ENCODE measurements at regions not wholly inside any gene's neighbourhood (a gene's known extent, or its start where the extent isn't known, plus 50 kb on each side); places are given as distances from the start of the nearest gene placed in this dataset.

DNA sequence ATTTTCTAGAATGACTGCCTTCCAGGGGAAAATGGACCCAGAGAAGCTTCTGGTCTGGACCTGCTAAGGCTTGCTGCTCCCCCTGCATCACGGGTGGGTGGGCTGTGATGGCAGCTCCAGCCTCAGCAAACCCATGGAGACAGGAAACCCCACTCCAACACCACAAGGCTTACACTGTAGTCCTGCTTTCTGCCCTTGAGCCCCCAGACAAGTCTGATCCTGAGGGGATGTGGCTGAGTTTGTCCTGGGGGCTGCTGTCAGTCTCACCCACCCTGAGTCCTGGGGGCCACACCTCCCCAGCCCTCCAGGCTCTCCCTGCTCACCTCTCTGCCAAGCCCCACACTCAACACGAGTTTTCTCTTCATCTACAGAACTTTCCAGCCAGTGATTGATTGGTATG is 279.4 kb downstream of the EIPR1 start:
- H3K23ac ChIP-seq (ENCODE audit: insufficient read length), result no peak overlapping the region
- DNase-seq (ENCODE audit: low read depth in 1 of 2, low spot score in 2 of 2) (no peak), FAIRE-seq (no peak)
- H3K27me3 ChIP-seq (replicated peaks in 1 of 4; ENCODE audit: control insufficient read depth in 3 of 4, extremely low read depth in 1 of 4, insufficient read depth in 3 of 4, low read length in 3 of 4), result no peaks in the 10 kb centered on the region
- H2BK5ac ChIP-seq (ENCODE audit: low read depth, low read length), result no peak overlapping the region
- H3K14ac ChIP-seq (ENCODE audit: insufficient read length), result no peak overlapping the region
- H3K4me2 ChIP-seq (ENCODE audit: insufficient read depth in 1 of 2, low read depth in 2 of 2, low read length in 2 of 2), result no peak overlapping the region
- H4K91ac ChIP-seq (replicated peaks; ENCODE audit: insufficient read length, low read length), result no peak overlapping the region
- H3K4ac ChIP-seq (replicated peaks; ENCODE audit: insufficient read length, low read depth, low read length), result no peak overlapping the region
- H2BK12ac ChIP-seq (ENCODE audit: low read depth, low read length), result no peak overlapping the region
- H3K9me3 ChIP-seq (ENCODE audit: insufficient read depth in 2 of 2, low read depth in 1 of 2, low read length in 1 of 2), result no peaks in the 10 kb centered on the region
- H3K36me3 ChIP-seq (ENCODE audit: control insufficient read depth in 2 of 4, insufficient read depth in 4 of 4, low read length in 3 of 4), result no peaks in the 10 kb centered on the region
- H2BK20ac ChIP-seq (ENCODE audit: low read length), result no peak overlapping the region
- H3K56ac ChIP-seq (replicated peaks; ENCODE audit: insufficient read length, low read depth, low read length), result no peak overlapping the region
- H4K20me1 ChIP-seq (replicated peaks in 1 of 2; ENCODE audit: control insufficient read depth in 1 of 2, insufficient read depth in 2 of 2, low read length in 2 of 2), result no peaks in the 10 kb centered on the region
- H2BK120ac ChIP-seq (replicated peaks; ENCODE audit: low read depth, low read length), result no peak overlapping the region
- H4K5ac ChIP-seq (ENCODE audit: insufficient read length, low read depth, low read length), result no peak overlapping the region
- no peak overlapping the region for H3K27ac ChIP-seq (ENCODE audit: low read depth, low read length)
- no peak overlapping the region for H3K18ac ChIP-seq (ENCODE audit: extremely low read depth, low read length)
- H2AK5ac ChIP-seq (ENCODE audit: low read depth, low read length), result no peak overlapping the region
- H3K9ac ChIP-seq (replicated peaks in 1 of 4; ENCODE audit: extremely low read depth in 1 of 4, low read depth in 3 of 4, low read length in 3 of 4), result no peak overlapping the region
- WGBS, 2 experiments (ENCODE audit: extremely low coverage in 1 of 2, insufficient coverage in 1 of 2, insufficient read length in 1 of 2, insufficient replicate concordance in 2 of 2, low coverage in 1 of 2, low lambda C conversion rate in 2 of 2, missing lambda C conversion rate in 1 of 2), result 81% methylated on average over 2 of the region's 2 CpGs; no CpG with 5 or more reads in 1 of the 2 experiments
- no peak overlapping the region for H2AFZ ChIP-seq (ENCODE audit: low read length)
- H3K79me1 ChIP-seq (ENCODE audit: low read depth, low read length), result no peaks in the 10 kb centered on the region
- H3K79me2 ChIP-seq (ENCODE audit: control insufficient read depth in 1 of 2, insufficient read depth in 2 of 2, low read length in 2 of 2), result no peaks in the 10 kb centered on the region
- H4K8ac ChIP-seq (ENCODE audit: extremely low read depth, insufficient read depth, low read length), result no peak overlapping the region
- POLR2A ChIA-PET (ENCODE audit: partially characterized antibody), result no interaction called here
- H3K4me3 ChIP-seq (ENCODE audit: extremely low read depth in 1 of 4, insufficient read depth in 2 of 4, low read depth in 3 of 4, low read length in 4 of 4), result no peak overlapping the region
- H3K23me2 ChIP-seq (ENCODE audit: low read depth, low read length), result no peaks in the 10 kb centered on the region
- no peak overlapping the region for H2BK15ac ChIP-seq (ENCODE audit: low read length)
- no peaks in the 10 kb centered on the region; a peak in 1 of 7 replicates for H3K4me1 ChIP-seq (replicated peaks in 1 of 4; ENCODE audit: control insufficient read depth in 3 of 4, insufficient read depth in 4 of 4, low read length in 3 of 4)
- CTCF ChIA-PET (ENCODE audit: partially characterized antibody), result interaction anchor here (1.3 kb wide), 1 partner anchor 81 kb away, joined by 6 read pairs; no protein-coding TSS in a partner anchor
- TF ChIP-seq SUZ12 (IDR thresholded peaks at IDR 0.05; ENCODE audit: low read length) (no peak), POLR2A (IDR thresholded peaks at IDR 0.05; ENCODE audit: control extremely low read depth in 1 of 2, low read depth in 2 of 2, low read length in 2 of 2) (no peak), SAP30 (IDR thresholded peaks at IDR 0.05; ENCODE audit: insufficient read depth, insufficient replicate concordance, low read length) (no peak), TAF1 (IDR thresholded peaks at IDR 0.05; ENCODE audit: low read depth, low read length) (no peak), CBX8 (IDR thresholded peaks at IDR 0.05; ENCODE audit: borderline replicate concordance, low read depth, low read length) (no peak), YY1 (IDR thresholded peaks at IDR 0.05; ENCODE audit: low read depth, low read length) (no peak), JUND (IDR thresholded peaks at IDR 0.05; ENCODE audit: low read length) (no peak), KDM5A (IDR thresholded peaks at IDR 0.05; ENCODE audit: low read length) (no peak), GABPA (IDR thresholded peaks at IDR 0.05; ENCODE audit: borderline replicate concordance, insufficient read depth, low read length) (no peak), CREB1 (IDR thresholded peaks at IDR 0.05) (no peak), CHD2 (IDR thresholded peaks at IDR 0.05; ENCODE audit: low read length) (no peak), EP300 (IDR thresholded peaks at IDR 0.05; ENCODE audit: borderline replicate concordance in 1 of 2, low read depth in 2 of 2, low read length in 2 of 2) (no peak), HDAC2 (IDR thresholded peaks at IDR 0.05; ENCODE audit: borderline replicate concordance in 1 of 2, low read depth in 2 of 2, low read length in 2 of 2) (no peak), KDM4A (IDR thresholded peaks at IDR 0.05; ENCODE audit: low read depth, low read length, severe bottlenecking) (no peak)
- TF ChIP-seq, protein P1, sequence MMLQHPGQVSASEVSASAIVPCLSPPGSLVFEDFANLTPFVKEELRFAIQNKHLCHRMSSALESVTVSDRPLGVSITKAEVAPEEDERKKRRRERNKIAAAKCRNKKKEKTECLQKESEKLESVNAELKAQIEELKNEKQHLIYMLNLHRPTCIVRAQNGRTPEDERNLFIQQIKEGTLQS (IDR thresholded peaks at IDR 0.05; ENCODE audit: insufficient read depth, low read depth, low read length), result no peak

All from H1 (cell line).